Activated gamma-delta T cell (primary cell): ENCODE measurements at regions not wholly inside any gene's neighbourhood (a gene's known extent, or its start where the extent isn't known, plus 50 kb on each side); places are given as distances from the start of the nearest gene placed in this dataset.
"Not testable (repeated sequence)": the region's sequence is repeated elsewhere in the genome, so short reads cannot be mapped to it uniquely, and the experiment has no call there.

ENCODE experiments used
- DNase-seq: peaks from one replicate; lab custom pipeline; 2025; lab: John Stamatoyannopoulos, UW

DNA sequence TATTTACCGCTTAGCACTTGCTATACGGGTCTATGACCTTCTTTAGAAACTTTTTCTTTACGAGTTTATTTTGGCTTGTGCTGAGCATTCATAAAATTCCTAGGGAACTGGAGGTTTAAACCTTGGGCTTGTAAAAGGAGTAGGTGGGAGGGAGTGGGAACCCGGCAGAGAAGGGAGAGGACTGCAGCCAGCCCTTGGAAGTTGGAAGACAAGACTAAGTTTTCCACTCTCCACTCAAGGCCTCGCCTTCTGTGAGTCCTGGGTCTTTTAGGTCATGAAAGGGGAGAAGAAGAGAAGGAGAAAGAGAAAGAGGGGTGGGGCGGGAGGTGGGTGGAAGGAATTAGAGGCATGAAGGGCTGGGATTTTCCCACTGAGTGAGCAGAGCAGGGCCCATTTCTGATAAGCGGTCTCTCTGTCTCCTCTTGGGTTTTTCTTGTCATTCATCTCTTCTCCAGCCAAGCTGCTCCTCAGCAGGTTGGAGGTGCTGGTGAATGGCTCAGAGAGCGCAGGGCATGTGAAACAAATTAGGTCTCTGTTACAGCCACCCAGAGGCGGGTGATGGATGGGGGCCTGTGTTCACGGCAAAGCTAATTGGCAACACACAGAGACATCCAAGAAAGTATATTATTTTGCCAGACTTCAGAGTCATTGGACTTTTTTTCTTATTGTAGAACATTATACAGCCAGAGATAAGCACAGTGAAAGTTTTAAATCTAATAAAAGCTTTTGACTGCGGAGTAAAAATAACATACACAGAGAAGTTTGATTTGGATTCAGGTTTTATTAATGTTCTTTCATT lies 247.3 kb downstream of the FOXD2 start:
- DNase-seq = no peak

DNA sequence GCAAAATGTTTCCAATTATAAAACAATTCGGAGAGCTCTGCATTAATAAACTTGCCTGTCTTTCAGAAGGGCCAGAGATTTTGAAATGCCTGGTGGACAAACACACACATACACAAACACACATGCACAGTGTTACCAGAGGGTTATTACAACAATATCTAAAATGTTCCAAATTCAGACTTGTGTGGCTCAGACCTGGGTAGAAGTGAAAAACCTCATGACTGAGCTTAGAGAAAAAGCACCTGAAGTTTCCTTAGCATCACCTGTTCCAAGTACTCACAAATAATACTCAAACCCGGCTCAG lies 247.9 kb downstream of the FOXD2 start:
- DNase-seq = no peak

DNA sequence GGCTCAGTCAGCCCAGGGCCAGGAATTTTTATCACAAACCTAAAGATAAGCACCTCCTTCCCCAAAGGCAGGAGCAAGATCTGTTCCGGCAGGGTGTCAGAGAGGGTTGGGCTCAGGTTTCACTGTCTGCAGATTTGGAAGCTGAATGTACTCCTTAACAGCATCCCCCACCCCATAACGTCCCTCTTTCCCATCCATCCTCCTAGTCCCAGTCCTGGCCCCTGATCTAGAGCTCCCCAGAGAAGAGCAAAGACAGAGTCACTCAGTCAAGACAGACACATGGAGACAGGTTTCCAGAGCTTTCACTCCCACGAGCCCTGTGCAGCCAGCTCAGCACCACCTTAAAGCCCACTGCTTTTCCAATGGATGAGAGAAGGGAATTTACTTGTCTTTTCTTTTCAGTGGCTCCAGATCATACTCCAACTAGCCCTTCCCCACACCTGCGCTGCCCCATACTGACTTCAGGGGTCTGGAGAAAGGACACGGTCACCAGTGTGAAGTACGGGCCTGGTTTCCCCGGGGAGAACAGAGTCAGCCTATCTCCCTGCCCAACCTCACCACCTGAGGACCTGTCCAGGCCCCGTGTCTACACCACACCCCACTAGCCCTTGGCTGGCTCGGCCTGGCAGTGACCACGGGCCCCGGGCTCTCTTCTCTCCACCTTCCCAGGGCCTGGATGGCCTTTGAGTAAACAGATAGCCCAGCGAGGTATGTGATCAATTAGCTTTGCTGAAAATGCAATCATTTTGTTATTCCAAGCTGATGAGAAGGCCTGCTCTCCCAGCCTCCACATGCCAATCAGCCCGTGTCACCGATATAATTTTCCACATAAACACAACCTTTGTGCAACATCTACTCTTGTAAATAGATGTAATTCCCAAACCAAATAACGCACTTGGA lies 249.1 kb downstream of the FOXD2 start:
- no peak for DNase-seq

DNA sequence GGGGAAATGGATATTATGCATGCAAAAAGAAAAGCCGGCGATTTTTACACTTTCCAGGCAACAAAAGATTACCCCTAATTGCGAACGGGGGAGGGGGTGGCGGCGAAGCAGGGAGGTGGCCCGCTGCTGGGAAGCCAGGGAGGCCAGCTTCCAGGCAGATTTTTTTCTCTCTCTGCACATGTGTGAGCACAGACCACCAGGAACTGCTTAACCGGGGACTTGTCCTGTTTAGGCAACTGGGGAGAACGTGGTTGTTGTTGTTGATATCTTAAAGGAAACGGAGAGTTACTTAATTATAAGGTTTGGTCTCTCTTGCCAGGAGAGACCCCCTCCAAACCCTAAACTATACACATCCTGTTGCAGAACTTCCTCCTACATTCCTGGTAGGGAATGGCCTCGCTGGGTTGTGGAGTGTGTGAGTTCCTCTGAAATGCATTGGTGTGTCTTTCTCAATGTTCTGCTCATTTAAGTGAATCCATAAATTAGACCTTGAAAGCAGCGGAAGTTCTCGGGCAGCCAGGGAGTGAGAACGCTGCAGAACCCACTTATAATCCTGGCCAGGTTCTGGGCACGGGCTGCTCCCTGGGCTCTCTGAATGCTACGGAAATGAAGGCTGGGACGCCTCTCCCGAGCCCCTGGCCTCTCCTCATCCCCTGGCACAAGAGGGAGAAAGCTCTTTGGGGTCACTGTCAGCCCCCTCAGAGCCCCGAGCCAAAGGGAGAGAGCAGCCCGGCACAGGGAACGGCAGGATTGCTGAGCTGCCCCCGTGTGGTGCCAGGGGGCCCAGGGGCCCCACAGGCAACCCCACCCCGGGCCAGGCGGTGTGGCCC lies 250.0 kb downstream of the FOXD2 start:
- no peak for DNase-seq

DNA sequence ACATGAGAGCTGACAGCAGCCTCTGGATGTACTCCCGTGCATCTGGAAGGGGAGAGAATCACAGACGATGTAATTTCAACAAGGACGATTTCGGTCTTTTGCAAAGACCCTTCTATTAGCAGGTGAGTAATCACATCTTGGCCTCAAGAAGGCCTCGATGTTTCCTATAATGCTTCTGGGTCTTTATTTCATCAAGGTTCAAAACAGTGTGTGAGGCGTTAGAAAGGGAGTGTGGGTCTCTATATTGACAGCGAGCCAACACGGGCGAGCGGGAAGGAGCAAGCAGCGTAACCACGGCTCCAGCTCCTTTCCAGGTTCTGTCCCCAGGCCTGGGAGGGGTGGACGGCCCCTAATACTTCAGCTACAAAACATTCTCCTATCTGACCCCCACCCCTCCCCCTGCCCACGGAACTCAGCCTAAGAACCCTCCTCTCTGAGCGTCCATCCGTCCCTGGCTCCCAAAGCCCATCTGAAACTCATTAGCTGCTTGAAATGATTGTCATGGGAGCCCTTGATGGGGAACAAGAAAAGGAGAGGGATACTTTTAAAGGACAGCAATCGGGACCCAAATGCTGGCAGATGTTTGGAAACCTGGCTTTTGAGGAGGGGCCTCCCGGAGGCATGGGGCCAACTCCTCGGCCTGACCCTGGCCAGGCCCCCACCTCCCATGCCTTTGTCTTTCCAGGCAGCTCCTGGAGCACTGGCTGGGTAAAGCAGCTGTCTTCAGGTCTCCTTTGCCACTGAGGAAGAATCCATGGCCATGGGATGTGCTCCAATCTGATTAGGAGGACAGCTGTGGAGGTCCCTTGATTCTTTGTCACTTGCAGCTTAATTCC lies 250.8 kb downstream of the FOXD2 start:
- no peak for DNase-seq

DNA sequence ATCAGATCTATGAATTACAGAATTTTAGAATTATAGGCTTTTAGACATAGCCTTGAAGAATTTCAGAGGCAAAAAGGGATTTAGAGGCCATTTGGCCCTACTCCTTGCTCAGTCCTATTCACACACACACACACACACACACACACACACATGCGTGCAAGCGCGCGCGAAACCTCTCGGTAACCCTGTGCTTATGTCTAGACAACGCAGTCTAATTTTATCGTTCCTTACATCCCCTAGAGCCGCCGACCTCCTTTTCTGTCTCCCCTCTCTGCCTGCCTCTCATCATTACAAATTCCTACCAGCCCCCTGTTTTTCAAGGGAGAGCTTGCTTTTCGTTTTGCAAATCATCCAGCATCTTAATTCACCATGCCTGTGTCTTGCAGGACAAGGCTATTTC lies 252.1 kb downstream of the FOXD2 start:
- no peak for DNase-seq

DNA sequence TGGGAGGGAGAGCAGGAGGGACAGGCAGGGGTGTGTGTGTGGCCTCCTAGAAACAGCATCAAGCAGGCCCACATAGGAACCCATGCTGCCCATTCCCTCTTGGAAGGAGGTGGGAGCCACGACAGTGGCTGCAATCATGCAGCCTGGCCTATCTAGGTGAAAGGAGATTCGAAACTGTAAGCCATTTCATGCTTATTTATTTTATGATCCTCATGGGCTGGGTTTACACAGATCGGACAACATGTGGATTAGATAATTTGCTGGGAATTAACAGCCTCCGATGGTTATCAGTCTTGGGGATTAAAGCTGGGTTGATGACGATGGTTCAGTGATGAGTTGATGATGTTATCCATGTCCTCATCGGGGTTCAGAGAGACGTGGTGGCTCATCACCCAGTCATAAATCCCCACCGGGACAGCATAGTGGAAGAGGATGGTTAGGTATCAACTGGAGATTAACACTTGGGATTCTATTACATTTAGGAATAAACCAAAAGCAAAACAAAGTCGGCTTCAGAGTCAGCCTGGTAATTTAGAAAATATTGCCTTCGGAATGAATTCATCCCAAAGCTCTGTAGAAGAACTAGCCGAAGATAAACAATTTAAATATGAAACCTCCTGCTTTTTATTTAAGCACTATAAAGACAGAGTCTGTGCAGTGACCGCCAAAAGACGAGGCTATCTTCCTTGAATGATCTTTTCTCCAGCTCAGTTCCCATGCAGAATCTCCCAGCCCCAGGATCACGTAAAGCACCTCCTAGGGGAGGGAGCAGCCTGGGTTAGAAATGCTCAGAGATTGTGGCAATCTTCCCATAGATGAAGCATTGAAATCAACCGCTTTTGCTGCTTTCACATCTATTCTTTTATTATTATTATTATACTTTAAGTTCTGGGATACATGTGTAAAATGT lies 252.8 kb downstream of the FOXD2 start:
- DNase-seq = no peak

DNA sequence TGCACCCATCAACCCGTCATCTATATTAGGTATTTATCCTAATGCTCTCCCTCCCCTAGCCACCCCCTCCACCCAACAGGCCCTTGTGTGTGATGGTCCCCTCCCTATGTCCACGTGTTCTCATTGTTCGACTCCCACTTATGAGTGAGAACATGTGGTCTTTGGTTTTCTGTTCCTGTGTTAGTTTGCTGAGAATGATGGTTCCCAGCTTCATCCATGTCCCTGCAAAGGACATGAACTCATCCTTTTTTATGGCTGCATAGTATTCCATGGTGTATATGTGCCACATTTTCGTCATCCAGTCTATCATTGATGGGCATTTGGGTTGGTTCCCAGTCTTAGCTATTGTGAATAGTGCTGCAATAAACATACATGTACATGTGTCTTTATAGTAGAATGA lies 253.4 kb downstream of the FOXD2 start:
- DNase-seq = not testable (repeated sequence)

DNA sequence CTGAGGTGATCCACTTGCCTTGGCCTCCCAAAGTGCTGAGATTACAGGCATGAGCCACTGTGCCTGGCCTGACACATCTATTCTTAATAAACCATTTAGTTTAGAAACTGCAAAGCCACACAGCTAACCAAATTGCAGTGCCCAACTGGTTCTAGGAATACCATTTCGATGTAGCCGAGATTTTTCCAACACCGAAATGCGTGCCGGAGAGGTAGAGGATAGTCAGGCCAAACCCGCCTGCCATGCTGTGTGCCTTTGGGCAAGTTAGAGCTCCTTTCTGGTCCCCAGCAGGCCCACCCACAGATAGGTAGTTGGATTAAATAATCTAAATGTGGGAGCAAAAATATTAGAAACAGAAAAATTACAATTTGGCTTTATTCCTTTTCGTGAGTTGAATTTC lies 254.4 kb downstream of the FOXD2 start:
- DNase-seq = no peak

DNA sequence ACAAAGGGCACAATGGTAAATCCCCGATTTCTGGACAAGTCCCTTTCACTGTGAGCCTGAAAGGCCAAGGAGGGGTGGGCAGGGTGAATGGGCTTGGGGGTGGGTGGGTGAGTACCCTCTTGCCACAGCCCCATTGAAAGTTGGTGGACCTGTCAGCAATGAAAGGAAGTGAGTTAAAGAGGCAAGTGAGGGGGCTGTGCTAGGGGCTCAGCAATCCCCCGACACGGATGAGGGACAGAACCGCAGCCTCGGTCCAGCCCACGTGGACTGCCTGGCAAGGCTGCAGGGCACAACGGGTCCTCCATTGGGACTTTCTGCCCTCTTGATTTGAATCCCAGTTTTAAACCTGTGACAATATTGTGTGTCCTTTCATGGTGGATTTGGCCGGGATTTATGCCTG lies 255.3 kb downstream of the FOXD2 start:
- no peak for DNase-seq

DNA sequence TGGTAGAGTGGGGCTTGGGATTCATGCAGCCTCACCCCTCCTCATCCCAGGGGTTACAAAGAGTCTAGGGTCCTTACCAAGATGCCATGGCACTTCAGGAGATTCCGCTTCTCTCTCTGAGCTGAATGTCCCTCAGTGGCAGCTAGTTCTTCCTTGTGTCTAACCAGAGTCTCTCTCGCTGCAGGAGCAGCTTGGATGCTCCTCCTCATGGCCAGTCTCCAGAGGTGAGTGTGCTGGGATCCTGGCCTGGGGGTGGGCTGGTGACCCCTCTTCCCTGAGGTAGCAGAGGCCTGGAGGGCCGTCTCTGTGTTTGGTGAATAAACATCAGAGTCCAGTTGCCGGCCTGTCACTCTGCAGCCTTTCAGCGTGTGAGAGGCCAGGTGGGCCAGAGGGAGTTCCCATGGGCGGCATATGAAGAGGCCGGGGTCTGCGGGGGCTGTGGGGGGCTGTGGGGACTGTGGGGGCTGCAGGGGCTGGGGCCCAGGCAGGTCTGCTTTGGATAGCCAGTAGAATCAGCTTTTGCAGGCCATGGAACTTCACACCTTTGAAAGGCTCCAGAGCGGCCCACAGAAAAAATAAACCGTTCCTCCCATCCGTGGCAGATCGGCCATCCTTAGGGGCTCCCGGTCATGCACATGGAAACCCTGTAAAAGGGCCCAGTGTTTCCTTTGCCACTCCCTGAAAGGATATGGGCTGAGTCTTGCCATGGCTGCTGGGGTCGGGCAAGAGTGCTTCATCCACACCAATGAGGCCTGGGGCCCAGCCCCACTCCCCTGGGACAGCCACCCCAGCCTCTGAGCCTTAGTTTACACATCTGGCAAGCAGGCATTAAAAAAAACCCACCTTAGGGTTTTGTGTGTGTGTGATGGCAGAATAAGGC lies 256.4 kb downstream of the FOXD2 start:
- no peak for DNase-seq

DNA sequence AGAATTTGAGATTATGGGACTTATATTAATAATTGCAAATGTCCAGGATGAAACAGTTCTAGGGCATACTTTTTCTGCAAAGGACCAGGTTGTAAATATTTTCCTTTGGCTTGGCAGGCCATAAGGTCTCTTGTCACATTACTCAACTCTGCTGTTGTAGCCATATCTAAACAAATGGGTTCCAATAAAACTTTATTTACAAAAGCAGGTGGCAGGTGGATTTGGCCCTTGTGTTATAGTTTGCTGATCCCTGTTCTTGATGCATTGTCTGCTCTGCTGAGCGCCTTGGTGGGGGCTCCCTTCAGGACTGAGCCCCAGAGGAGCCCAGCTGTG lies 258.5 kb downstream of the FOXD2 start:
- DNase-seq = no peak

DNA sequence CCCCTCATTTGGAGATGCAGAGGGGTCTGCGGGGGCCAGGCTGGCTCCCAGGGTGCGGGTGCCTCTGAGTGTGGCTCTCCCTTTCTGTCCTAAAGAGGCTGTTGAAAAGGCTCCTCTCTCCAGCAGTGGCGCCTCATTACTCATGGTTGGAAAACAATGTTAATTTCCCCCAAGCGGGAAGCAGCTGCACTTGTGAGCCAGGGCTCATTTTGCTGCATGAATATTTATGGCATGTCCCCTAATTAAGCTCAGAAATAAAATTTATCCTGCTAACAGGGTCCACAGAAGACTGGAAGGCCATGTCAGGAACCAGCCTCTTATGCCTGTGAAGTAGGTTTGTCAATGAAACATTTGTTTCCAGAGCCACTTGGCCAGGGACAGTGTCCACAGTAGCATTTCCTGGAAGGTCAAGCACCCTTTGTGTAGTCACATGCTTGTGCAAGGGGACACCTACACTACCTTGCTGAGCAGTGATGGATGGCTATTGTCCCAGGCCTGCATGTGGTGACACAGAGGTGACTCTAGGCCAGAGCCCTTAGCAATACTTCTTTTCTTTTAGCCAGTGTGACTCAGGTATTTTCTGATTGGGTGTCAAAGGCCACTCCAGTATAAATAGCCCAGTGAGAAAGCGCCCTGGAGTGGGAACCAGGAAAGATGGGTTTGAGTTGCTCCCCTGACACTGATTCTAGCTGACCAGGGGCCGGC lies 259.0 kb downstream of the FOXD2 start:
- DNase-seq = no peak

DNA sequence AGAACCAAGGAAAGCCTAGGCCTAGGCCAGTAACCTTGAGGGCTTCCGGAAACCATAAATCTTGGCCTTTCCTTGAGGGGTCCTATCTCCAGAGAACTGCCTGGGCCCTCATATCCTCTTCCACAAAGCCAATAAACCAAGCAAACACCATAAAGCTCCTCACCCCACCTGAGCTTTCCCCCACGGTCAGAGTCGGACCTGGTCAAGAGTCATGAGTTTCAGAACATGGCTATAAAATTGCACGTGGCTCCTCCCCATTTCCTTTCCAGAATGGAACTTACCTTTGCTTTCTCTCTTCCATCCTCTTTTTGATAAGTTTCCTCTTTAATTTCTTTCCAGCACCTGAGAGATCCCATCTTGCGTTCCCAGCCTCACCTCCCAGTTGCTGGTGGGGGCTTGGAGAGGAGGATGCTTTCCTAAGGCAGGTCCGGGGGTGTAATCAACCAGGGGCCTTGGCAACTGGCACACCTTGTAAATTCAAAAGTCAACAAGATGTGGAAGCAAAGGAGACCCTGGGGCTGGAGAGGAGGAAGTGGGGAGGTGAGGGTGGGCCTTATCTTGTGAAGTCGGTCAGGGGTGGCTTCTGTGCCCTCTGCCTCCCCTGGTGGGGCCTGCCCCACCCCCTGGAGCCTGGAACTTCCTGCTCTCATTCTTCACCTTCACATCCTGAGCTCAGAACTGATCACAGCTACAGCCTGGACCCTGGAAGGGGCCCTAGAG lies 259.9 kb downstream of the FOXD2 start:
- DNase-seq = no peak

DNA sequence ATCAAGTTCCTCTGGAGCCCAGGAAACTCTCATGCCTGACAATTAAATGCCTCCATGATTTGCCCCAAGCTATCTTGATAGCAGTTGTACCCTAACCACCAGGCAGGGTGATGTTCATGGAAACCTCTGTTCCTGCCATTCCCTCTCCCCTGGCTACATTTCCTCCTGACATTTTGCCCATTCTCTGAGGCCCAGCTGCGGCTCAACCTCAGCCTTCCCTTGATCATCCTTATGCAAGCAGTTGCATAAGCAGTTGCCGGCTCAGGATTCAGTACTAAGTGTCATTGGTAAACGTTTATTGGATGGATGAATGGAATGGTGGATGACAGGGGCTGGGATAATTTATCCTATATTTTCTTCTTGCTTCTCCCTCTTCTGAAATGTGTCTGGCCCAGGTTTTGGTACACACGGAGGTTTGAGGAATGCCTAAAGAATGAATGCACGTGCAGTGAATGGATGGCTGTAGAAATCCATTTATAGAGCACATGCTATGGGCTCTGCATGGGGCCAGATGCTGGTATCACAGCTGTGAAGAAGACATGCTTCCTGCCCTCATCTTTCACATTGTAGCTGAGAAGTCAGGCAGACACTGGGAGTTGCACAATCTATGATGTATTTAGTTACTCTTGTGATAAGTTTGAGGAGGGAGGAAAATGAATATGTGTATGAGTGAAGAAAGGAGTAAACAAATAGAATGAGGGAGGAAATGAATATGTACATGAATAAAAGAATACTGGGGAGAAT lies 261.8 kb downstream of the FOXD2 start:
- DNase-seq = no peak

DNA sequence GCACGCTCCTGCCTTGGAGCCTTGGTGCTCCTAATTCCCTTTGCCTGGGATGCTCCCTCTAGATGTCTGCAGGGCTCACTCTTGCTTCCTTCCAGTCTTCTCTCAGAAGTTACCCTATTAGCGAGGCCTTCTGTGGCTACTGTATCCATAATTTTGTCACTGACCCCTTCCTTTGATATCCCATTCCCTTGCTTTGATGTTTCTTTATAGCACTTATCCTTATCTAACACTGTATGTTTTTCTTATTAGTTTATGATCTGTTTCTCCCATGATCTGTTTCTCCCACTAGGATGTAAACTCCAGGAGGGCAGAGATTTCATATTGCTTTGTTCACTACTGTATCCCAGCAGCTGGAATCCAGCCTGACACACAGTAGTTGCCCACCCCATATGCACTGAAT lies 263.4 kb downstream of the FOXD2 start:
- DNase-seq = no peak

DNA sequence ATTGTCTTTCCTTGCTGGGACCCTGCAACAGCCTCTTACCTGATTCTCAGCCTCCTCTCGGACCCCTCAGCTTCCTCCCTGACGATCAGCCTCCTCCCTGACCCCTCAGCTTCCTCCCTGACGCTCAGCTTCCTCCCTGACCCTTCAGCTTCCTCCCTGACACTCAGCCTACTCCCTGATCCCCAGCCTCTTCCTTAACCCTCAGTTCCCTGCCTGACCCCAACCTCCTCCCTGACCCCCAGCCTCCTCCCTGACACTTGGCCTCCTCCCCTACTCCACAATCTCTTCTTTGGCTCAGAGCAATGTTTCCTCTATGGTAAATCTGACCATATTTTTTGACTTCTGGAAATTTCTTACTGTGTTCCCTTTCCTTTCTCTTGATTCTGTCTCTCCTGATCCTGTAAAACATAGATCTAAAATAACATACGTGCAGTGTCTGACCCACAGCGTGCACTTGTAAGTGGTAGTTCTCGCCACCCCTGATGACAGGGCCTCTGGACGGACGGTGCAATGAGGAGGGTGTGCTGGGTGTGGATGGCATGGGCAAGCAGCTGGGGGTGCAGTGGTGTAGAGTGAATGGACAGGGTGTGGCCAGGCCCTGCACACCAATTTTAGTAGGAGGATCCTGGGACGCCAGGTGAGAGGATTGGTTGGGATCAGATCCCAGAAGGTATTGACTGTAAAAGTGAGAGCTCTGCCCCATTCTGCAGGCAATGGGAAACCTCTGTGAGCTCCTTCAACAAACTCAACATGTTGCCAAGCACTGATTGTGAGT lies 264.1 kb downstream of the FOXD2 start:
- no peak for DNase-seq
